Ectodermal cell (in vitro differentiated cells): ENCODE measurements at regions not wholly inside any gene's neighbourhood (a gene's known extent, or its start where the extent isn't known, plus 50 kb on each side); places are given as distances from the start of the nearest gene placed in this dataset.

ENCODE experiments used
- H3K27ac ChIP-seq: 2 replicates; pipeline ENCODE4 v1.7.0; 2013; ENCODE audit warnings: mild to moderate bottlenecking, low read depth, low read length; ENCODE audit not compliant: insufficient read depth, poor library complexity, severe bottlenecking
- H3K27me3 ChIP-seq: 2 replicates; pipeline ENCODE4 v1.7.0; 2013; ENCODE audit warnings: mild to moderate bottlenecking, low read length; ENCODE audit not compliant: insufficient read depth, control insufficient read depth, poor library complexity, severe bottlenecking
- H3K36me3 ChIP-seq: one replicate; pipeline ENCODE4 v1.7.0; 2013; ENCODE audit warnings: low read length; ENCODE audit not compliant: control insufficient read depth, insufficient read depth
- H3K4me1 ChIP-seq: one replicate; pipeline ENCODE4 v1.7.0; 2013; ENCODE audit warnings: low read length; ENCODE audit not compliant: control insufficient read depth, insufficient read depth
- H3K4me3 ChIP-seq: 2 replicates; pipeline ENCODE4 v1.7.0; 2013; ENCODE audit warnings: low read depth, low read length, control low read depth; ENCODE audit not compliant: insufficient read depth
- H3K9me3 ChIP-seq: 2 replicates; pipeline ENCODE4 v1.7.0; 2013; ENCODE audit warnings: mild to moderate bottlenecking, low read length, moderate library complexity; ENCODE audit not compliant: control insufficient read depth
- WGBS, 2 experiments: methylation state at CpG; one replicate each; pipeline ENCODE4 v1.1.7; 2013; ENCODE audit warnings: missing lambda C conversion rate in 2 of 2; 5-methylcytosine and 5-hydroxymethylcytosine counted together

- H3K4me1 ChIP-seq: no peaks in the 10 kb centered on the region
- H3K4me3 ChIP-seq: no peak overlapping the region
- H3K9me3 ChIP-seq: no peaks in the 10 kb centered on the region
- no peaks in the 10 kb centered on the region for H3K36me3 ChIP-seq
- H3K27ac ChIP-seq: no peak overlapping the region
- H3K27me3 ChIP-seq: no peaks in the 10 kb centered on the region
- WGBS, 2 experiments: 86 to 100% methylated on average over 1 of the region's 1 CpG
Observed at GRCh38 chr11:32039149-32039548, 51.7 kb upstream of the RCN1 start.

- WGBS, 2 experiments: 91 to 100% methylated on average over 2 of the region's 2 CpGs
- Histone ChIP-seq H3K27me3 (no peaks in the 10 kb centered on the region), H3K9me3 (no peaks in the 10 kb centered on the region), H3K4me3 (no peak overlapping the region), H3K27ac (no peak overlapping the region), H3K36me3 (no peaks in the 10 kb centered on the region), H3K4me1 (no peaks in the 10 kb centered on the region)
Observed at GRCh38 chr11:32034680-32035079, 56.2 kb upstream of the RCN1 start.

- no peaks in the 10 kb centered on the region for H3K36me3 ChIP-seq
- no peaks in the 10 kb centered on the region for H3K27me3 ChIP-seq
- no peaks in the 10 kb centered on the region for H3K4me1 ChIP-seq
- 100% methylated on average over 1 of the region's 1 CpG for WGBS, 2 experiments
- H3K9me3 ChIP-seq: no peaks in the 10 kb centered on the region
- H3K27ac ChIP-seq: no peak overlapping the region
- no peak overlapping the region for H3K4me3 ChIP-seq
Observed at GRCh38 chr11:32034149-32034548, 56.7 kb upstream of the RCN1 start.

- WGBS, 2 experiments: 95 to 96% methylated on average over 4 of the region's 6 CpGs
Observed at GRCh38 chr11:32033491-32033890, 57.4 kb upstream of the RCN1 start.

GRCh38 chr11:32033067-32033466, 57.8 kb upstream of the RCN1 start:
- 88 to 99% methylated on average over 2 of the region's 2 CpGs for WGBS, 2 experiments
- Histone ChIP-seq H3K4me3 (no peak overlapping the region), H3K4me1 (no peaks in the 10 kb centered on the region)

More at GRCh38 chr11:32033491-32033890, 57.4 kb upstream of the RCN1 start:
- H3K27ac ChIP-seq: no peak overlapping the region
- H3K27me3 ChIP-seq: no peaks in the 10 kb centered on the region
- H3K9me3 ChIP-seq: no peaks in the 10 kb centered on the region
- no peak overlapping the region for H3K4me3 ChIP-seq
- no peaks in the 10 kb centered on the region for H3K4me1 ChIP-seq
- H3K36me3 ChIP-seq: no peaks in the 10 kb centered on the region

GRCh38 chr11:32032478-32032877, 58.4 kb upstream of the RCN1 start:
- WGBS, 2 experiments: 76 to 82% methylated on average over 4 of the region's 4 CpGs
- no peak overlapping the region for H3K27ac ChIP-seq
- no peaks in the 10 kb centered on the region for H3K4me1 ChIP-seq
- H3K4me3 ChIP-seq: no peak overlapping the region
- H3K9me3 ChIP-seq: no peaks in the 10 kb centered on the region
- no peaks in the 10 kb centered on the region for H3K36me3 ChIP-seq
- no peaks in the 10 kb centered on the region for H3K27me3 ChIP-seq

More at GRCh38 chr11:32033067-32033466, 57.8 kb upstream of the RCN1 start:
- no peaks in the 10 kb centered on the region for H3K9me3 ChIP-seq
- no peaks in the 10 kb centered on the region for H3K27me3 ChIP-seq
- H3K27ac ChIP-seq: no peak overlapping the region
- no peaks in the 10 kb centered on the region for H3K36me3 ChIP-seq

- Histone ChIP-seq H3K36me3 (no peaks in the 10 kb centered on the region), H3K27me3 (no peaks in the 10 kb centered on the region), H3K4me1 (no peaks in the 10 kb centered on the region), H3K9me3 (no peaks in the 10 kb centered on the region), H3K4me3 (no peak overlapping the region), H3K27ac (no peak overlapping the region)
- WGBS, 2 experiments: 96 to 100% methylated on average over 1 of the region's 1 CpG
Observed at GRCh38 chr11:32032052-32032451, 58.8 kb upstream of the RCN1 start.

- Histone ChIP-seq H3K4me1 (no peaks in the 10 kb centered on the region), H3K27me3 (no peaks in the 10 kb centered on the region), H3K27ac (no peak overlapping the region), H3K4me3 (no peak overlapping the region), H3K9me3 (no peaks in the 10 kb centered on the region), H3K36me3 (no peaks in the 10 kb centered on the region)
- WGBS, 2 experiments: 93 to 94% methylated on average over 10 of the region's 10 CpGs
Observed at GRCh38 chr11:32030875-32031503, 59.9 kb upstream of the RCN1 start.

GRCh38 chr11:32029721-32030120, 61.2 kb upstream of the RCN1 start:
- H3K9me3 ChIP-seq: no peaks in the 10 kb centered on the region
- H3K36me3 ChIP-seq: no peaks in the 10 kb centered on the region
- WGBS, 2 experiments: 94 to 96% methylated on average over 2 to 3 of the region's 4 CpGs
- no peaks in the 10 kb centered on the region for H3K27me3 ChIP-seq
- no peaks in the 10 kb centered on the region for H3K4me1 ChIP-seq
- no peak overlapping the region for H3K4me3 ChIP-seq
- H3K27ac ChIP-seq: no peak overlapping the region

- no peaks in the 10 kb centered on the region for H3K27me3 ChIP-seq
- 95% methylated on average over 4 of the region's 4 CpGs for WGBS, 2 experiments
- no peaks in the 10 kb centered on the region for H3K36me3 ChIP-seq
- no peak overlapping the region for H3K4me3 ChIP-seq
- no peaks in the 10 kb centered on the region for H3K4me1 ChIP-seq
- no peaks in the 10 kb centered on the region for H3K9me3 ChIP-seq
- H3K27ac ChIP-seq: no peak overlapping the region
Observed at GRCh38 chr11:32028201-32028600, 62.7 kb upstream of the RCN1 start.

- H3K4me3 ChIP-seq: no peak overlapping the region
- no peaks in the 10 kb centered on the region for H3K36me3 ChIP-seq
- H3K27ac ChIP-seq: no peak overlapping the region
- no peaks in the 10 kb centered on the region for H3K9me3 ChIP-seq
- H3K4me1 ChIP-seq: no peaks in the 10 kb centered on the region
- no peaks in the 10 kb centered on the region for H3K27me3 ChIP-seq
- whole genome bisulfite sequencing, 2 experiments: 84 to 90% methylated on average over 1 to 2 of the region's 2 CpGs
Observed at GRCh38 chr11:32026766-32027165, 64.1 kb upstream of the RCN1 start.
